HG03521 (cell line): ENCODE measurements at regions not wholly inside any gene's neighbourhood (a gene's known extent, or its start where the extent isn't known, plus 50 kb on each side); places are given as distances from the start of the nearest gene placed in this dataset.

Experiments used
- ATAC-seq: cut with Tn5 transposase; IDR thresholded peaks from one replicate; pipeline ENCODE4 v1.9.1; 2021; ENCODE audit warnings: mild to moderate bottlenecking, moderate library complexity; ENCODE audit not compliant: unreplicated experiment

- no peak for ATAC-seq
Observed at GRCh38 chr16:47973552-47973951, 182.2 kb downstream of the ABCC12 start.

DNA sequence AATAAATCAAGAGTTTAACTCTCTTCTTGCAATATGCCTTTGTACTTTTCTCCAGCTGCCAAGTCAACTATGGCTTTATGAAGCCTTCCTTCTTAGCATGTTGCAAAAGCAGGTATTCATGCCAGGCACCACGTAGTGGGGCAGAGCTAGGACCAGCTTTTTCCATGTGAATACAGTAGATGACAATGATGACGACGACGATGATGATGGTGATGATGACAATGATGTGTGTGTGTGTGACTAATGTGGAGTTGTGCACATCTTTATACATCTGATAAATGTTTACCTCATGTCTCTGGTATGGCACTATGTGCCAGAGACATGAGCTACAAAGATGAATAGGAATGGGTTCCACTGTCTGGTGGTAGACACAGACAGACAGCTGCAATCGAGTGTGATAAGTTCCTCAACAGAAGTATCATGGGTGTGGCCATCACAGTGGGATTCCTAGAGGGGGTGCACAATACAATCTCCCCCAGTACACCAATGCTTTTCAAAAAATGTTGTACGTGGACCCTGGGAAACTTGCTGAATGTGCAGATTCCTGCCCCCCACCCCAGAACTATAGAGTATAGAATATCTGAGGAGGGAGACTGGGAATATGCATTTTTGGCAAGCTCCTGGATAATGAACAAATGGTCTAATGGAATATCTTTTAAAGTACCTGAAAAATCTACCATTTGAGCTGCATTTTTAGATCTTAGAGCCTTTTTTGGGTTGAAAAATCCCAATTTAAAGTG lies 183.4 kb downstream of the ABCC12 start:
- ATAC-seq: no peak

DNA sequence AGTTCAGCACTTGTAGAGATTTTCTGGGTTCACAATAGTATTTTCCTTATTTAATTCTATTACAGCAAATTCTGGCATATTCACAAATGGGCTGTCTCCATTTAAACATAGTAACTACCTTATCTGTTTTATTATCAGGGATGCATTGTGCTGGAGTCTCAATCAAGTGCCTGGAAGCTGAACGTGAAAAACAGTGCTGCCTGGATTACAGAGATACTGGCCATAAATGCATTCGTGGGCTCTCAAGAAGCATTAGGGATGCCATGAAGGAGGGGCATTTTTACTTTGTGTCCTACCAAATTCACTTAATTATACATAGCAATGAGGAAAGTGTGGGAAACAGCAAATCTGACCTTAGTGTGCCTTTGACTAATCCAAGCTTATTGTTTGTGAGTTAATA lies 184.6 kb downstream of the ABCC12 start:
- no peak for ATAC-seq

DNA sequence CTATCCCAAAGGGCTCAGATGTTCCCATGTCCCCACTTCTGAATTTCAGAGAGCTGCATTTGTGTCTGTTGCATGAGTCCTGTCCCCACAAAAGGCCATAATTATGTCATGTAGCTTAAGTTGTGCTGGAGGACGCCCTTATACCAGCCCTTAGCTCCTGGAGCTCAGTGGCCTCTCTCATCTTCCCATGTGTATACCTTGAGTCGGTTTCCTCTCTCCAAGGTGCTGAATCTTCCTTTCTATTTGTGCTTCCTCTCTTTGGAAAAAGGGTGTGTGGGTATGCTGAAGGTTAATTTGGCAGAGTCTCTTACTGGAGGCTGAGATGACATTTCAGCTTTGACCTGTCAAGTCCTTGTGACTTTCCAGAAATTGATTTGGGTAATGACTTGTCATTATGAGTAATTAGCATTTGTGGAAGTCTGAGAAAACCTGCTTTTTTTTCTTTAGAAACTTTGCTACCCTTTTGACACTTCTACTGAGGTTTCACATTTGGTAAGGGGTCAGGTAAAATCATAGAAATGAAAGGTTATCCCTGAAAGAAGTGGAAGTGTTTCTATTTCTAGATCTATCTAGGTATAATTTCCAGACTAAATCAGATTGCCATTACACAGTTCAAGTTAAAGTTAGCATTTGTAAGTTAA lies 185.4 kb downstream of the ABCC12 start:
- ATAC-seq: no peak

DNA sequence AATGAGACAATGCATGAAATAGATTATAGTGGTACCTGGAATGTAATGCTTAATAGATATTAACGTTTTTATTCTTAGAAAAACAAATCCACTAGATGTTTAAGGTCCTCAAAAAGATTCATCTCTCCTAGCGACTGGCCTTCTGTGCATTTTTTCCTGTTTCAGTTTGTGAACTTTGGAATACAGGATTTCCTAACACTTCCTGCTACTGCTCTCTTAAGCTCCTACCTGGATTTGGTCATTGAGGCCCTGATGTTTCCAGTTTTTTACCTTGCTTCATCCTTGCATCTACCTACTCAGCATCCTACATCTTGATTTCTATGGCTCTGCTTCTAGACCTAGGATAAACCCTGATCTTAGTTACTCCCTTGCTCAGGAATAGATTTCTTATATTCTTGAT lies 188.4 kb downstream of the ABCC12 start:
- ATAC-seq: no peak

DNA sequence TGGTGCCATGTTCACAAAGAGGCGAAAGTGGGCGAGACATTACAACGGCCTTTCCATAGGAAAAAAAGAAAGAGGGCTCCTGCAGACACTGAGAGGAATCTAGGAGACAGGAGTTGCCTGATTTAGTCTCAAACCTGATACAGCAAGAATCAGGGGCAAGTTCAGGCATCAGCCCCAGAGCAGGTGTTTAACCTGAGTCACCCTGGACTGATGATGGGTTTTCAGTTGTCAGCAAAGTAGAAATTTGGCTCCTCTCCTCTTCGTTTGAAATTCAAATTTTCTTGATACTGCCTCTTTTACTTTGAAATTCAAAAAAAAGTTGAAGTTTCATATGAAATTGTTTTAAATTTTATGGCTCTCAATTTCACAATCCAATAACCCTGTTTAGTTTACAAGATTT lies 189.5 kb downstream of the ABCC12 start:
- ATAC-seq: no peak

GRCh38 chr16:47965439-47965838 lies 190.4 kb downstream of the ABCC12 start:
- ATAC-seq: no peak

GRCh38 chr16:47958726-47959125 lies 197.1 kb downstream of the ABCC12 start:
- no peak for ATAC-seq

GRCh38 chr16:47956916-47957315 lies 198.9 kb downstream of the ABCC12 start:
- ATAC-seq: no peak

DNA sequence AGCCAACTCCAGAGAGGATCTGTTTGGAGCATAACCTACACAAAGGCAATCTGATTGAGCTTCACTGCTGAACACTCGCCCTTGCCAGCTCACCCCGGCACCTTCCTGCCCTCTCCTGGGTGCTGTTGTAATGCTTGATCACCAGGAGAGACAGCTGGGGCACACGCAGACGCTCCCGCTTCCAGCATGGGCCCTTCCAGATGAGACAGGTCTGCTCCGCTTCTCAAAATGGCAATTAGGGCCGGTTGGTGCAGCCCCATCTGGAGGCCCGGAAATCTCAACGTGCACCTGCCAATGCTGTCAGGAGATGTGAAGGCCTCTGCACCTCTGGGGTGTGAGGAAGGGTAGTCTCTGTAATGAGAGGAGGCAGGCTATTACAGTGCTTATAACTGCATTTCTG lies 206.1 kb downstream of the ABCC12 start:
- ATAC-seq: no peak

- no peak for ATAC-seq
Observed at GRCh38 chr16:47949276-47949675, 206.5 kb downstream of the ABCC12 start.

- ATAC-seq: no peak
Observed at GRCh38 chr16:47947723-47948122, 208.1 kb downstream of the ABCC12 start.

DNA sequence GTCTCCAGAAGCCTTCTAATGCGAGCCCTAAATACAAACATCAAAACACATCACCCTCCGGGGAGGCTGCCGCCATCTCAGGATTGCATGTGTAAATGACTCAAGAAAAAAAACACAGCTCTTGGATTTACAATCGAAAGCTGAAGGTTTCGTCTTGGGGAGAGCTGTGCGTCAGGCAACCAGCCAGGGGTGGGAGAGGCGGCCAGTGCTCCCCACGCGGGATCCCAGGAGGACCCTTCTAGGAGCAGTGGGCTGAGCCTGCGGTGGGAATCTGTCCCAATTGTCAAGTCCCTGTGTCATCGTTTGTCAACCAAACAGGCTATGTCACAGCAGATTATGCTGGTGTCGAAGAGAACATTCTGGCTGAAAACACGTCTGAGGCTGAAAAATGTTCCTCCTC lies 209.7 kb downstream of the ABCC12 start:
- ATAC-seq: no peak

DNA sequence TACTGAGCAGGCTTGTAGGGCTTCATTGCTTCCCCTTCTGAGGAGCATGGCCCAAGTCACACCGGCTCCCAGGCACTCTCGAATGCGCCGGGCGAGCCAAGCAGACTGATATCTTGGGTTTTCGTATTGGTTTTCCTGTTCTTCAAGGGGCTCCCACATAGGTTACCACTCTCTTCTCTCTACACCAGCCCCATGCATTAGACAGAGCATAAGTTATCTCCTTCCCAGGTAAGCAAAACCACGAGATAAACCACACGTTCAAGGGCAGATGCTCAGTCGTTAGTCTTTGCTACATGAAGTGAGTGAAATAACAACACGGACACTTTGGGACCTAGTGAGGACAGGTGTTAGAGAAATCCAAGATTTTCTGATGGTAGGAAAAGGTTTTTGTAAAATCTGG lies 211.2 kb downstream of the ABCC12 start:
- no peak for ATAC-seq

DNA sequence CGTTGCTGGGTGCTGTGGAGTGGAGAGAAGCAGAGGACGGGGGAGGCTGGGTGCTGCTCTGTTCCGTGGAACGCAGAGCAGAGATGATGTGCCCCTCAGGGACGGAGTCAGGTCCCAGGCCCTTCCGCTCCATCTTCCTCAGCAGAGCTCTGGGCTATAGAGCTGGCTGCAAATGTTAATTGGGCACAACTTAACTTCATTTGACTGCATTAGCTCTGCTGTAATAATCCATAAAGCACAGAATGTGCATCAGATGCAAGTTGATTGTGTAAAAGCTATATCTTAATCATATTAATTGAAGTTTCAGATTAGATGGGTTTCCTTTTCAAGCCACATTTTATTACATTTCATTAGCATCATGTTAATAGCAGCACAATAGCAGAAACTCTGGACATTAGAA lies 212.6 kb downstream of the ABCC12 start:
- ATAC-seq: no peak

DNA sequence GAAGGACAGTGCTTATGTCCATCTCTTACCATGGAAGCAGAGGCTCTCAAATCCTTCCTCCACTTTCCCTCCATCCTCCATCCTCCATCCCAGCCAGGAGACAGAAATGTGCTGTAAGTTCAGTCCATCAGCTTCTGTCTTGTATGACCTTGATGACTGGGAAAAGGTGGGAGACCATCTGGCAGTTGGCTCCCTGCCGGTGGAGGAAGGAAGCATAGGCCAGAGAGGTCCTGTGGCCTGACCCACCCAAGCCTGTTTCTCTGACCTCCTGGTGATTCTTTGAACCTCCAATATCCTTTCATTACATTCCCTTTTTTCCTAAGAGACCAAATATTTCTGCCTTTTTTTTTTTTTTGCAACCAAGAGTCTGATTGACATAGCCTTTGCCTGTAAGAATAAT lies 215.3 kb downstream of the ABCC12 start:
- ATAC-seq: no peak

DNA sequence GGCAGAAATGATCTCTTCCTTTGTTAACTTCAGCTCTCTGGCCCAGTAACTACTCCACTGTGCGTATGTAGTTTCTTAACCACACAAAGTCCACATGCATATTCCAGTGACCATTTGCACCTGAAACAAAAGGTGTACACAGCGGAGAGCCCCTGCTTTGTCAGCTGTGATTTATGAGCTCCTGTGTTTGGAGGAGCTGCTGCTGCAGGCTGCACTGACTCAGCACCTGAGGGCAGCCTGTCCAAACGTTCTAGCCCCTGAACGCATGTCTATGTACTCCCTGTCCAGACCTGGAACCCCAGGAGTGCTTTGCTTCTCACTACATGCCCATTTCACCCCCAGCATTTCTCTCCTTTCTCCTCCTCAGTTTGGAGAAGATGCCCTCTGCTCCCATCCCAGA lies 216.1 kb downstream of the ABCC12 start:
- ATAC-seq: no peak

GRCh38 chr16:47938272-47938671 lies 217.5 kb downstream of the ABCC12 start:
- no peak for ATAC-seq

DNA sequence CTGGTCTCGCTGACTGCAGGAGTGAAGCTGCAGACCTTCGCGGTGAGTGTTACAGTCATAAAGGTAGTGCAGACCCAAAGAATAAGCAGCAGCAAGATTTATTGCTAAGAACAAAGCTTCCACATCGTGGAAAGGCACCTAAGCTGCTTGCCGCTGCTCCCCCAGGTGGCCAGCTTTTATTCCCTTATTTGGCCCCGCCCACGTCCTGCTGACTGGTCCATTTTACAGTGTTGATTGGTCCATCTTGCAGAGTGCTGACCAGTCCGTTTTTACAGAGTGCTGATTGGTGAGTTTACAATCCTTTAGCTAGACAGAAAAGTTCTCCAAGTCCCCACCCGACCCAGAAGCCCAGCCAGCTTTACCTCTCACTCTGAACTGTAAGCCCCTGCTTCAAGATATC lies 227.8 kb downstream of the ABCC12 start:
- no peak for ATAC-seq

DNA sequence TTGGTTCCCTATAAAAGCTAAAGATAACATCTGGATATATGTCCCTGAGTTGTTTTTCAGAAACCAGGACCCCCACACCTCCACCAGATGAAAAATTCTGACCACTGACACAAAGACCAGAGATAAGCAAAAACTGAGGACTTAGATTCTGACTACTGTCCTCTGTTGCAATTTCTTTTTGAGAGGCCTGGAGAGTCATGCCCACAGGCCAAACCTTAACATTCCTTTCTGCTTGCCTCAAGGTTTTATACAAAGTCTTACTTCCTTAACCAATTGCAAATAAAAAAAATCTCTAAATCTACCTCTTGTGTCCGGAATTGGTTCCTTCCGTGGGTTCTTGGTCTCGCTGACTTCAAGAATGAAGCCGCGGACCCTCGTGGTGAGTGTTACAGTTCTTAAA lies 228.5 kb downstream of the ABCC12 start:
- no peak for ATAC-seq

- ATAC-seq: no peak
Observed at GRCh38 chr16:47925811-47926460, 229.9 kb downstream of the ABCC12 start.

DNA sequence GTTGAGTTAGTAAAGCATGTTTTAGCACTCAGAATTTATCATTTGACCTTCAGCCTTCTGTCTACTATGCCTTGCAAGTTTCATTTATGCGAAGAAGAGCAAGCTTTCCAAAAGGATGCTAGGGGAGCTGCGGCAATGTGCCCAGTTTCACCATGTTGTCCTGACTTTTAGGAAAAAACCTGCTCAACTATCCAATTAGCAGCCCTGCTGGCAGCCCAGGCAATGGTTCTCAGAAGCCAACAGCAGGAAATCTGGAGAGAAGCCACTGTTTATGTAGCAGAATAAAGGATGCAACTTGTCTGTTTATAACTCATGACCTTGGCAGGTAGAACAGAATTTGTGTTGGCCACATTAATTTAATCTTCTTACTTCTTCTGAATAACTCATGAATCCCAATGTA lies 230.8 kb downstream of the ABCC12 start:
- ATAC-seq: no peak
